Esophagus squamous epithelium (tissue), 4 donors: ENCODE measurements at regions not wholly inside any gene's neighbourhood (a gene's known extent, or its start where the extent isn't known, plus 50 kb on each side); places are given as distances from the start of the nearest gene placed in this dataset.

Experiments
- CTCF ChIP-seq, 6 experiments: fragments of 450-650 bp in 4 of 6; fragments of 200-600 bp in 2 of 6; sonication (generic) in 2 of 6; IDR thresholded peaks; one replicate each; pipeline ENCODE4 v1.5.1; 2016 to 2019; ENCODE audit warnings: antibody characterized with exemption in 6 of 6, mild to moderate bottlenecking in 4 of 6, moderate library complexity in 4 of 6
- POLR2A ChIP-seq, 4 donors: fragments of 450-650 bp; IDR thresholded peaks; one replicate each; pipeline ENCODE4 v1.6.1; 2017; ENCODE audit warnings: antibody characterized with exemption in 4 of 4, mild to moderate bottlenecking in 4 of 4, moderate library complexity in 3 of 4

- TF ChIP-seq CTCF (IDR thresholded peaks at IDR 0.05) (no peak), POLR2A (IDR thresholded peaks at IDR 0.05) (no peak)
Measured at GRCh38 chr6:19159089-19159488, 678.1 kb upstream of the ID4 start.
